HUDEP-2 (cell line): ENCODE measurements at regions not wholly inside any gene's neighbourhood (a gene's known extent, or its start where the extent isn't known, plus 50 kb on each side); places are given as distances from the start of the nearest gene placed in this dataset.

Source experiments
- DNase-seq, 76 experiments: peaks; one replicate each; lab custom pipeline; 2025; ENCODE audit not compliant: unreplicated experiment in 76 of 76; lab: John Stamatoyannopoulos, UW

GRCh38 chr6:126803769-126804168 is 314.7 kb upstream of the RSPO3 start:
- no peak for DNase-seq

- peak in 32 of 76 experiments; percentile 2 to 67 (median 33) for DNase-seq
Observed at GRCh38 chr6:126804332-126805064, 314.0 kb upstream of the RSPO3 start.

- no peak for DNase-seq
Observed at GRCh38 chr6:126805861-126806260, 312.6 kb upstream of the RSPO3 start.

- no peak for DNase-seq
Observed at GRCh38 chr6:126807876-126808275, 310.6 kb upstream of the RSPO3 start.

DNA sequence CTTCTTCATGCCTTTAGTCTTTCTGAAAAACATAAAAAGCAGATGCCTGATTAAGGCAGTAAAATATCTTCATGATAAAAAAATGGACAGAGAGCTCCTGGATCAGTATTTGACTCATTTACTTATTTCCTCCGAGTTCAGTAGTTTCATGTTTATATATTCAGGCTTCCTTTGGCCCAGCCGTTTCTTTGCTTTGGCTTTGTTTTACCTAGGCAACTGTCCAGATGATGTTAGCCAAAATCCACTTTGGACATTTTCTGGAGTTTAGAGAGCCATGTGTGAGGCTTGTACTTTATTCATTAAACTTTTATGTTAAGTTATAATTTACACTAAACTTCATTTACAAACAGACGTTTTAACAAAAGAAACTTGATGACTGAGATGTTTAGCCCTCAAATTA is 307.1 kb upstream of the RSPO3 start:
- no peak for DNase-seq

DNA sequence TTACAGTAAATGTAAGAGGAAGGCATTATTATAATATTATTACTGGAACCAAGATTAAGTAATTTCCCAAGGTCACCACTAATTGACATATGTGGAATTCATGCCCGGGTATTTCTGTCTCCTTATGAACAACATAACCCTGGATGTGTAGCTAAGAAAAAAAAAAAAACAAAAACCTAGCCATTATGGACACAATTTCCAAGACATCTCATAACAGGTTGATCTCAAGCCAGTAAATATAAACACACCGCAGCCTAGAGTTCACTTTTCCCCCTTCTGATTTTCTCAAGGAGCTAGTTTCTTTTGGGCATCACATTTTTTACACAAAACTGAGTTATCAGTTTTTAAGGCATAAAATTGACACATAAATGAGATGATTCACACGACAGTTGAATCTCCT is 306.5 kb upstream of the RSPO3 start:
- DNase-seq, result no peak

- no peak for DNase-seq
Observed at GRCh38 chr6:126812651-126813050, 305.8 kb upstream of the RSPO3 start.

DNA sequence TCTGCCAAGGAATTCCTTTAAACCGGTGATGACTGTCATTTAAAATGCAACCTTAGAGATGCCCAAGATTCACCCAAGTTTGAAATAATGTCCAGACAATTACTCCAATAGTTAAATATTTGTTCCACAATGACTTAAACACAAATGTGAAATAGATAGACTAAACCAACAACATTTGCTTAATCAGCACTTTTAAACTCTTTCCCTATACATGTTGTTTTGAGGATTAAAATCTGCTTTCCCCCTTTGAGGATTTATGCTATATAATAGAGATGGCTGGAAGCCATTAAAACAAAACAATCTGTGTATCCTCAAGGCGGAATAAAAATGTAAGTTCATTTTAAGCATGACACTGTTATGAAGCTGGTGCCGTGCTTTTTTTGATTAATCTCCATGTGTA is 297.8 kb upstream of the RSPO3 start:
- DNase-seq, result no peak

- no peak for DNase-seq
Observed at GRCh38 chr6:126821706-126822105, 296.8 kb upstream of the RSPO3 start.

DNA sequence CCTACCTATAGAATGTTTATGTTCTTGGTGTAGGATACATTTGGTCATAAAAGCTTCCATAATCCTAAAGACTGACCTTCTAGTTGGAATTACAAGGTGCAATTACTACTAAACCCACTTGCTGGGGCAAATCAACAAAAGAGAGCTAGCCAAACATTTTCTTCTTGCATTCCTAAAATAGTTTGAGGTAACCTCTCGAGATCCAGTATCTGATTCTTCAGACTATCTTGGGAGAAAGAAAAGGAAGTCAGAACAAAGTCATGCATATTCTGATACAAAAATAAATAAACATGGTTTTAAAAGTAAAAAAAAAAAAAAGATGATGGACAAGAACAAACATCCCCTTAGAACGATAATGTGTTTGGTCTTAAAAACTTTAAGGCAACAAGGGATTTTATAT is 294.2 kb upstream of the RSPO3 start:
- no peak for DNase-seq

- DNase-seq, result no peak
Observed at GRCh38 chr6:126824815-126825214, 293.7 kb upstream of the RSPO3 start.

DNA sequence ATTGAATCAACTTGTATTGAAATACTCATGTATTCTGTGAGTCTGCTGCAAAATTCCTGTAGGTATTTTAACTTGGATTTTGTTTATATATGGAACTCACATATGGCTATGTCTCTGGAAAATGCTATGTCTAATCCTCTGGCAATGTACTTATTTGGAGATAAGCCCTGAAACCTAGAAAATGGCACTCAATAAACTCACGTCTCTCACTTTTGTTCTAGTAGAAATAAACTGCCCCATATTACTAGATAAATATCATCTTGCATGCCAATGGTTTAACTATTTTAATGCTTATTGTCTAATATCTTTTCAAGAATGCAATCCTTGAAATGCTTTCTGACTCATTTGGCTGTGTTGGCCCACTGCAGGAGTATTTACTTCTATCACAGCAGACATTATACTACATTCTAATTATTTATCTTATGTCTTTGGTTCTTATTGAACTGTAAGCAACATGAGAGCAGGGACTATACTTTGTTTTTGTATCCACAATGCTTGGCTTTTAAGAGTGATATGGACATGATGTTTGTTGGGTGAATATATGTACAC is 292.2 kb upstream of the RSPO3 start:
- DNase-seq, result no peak

DNA sequence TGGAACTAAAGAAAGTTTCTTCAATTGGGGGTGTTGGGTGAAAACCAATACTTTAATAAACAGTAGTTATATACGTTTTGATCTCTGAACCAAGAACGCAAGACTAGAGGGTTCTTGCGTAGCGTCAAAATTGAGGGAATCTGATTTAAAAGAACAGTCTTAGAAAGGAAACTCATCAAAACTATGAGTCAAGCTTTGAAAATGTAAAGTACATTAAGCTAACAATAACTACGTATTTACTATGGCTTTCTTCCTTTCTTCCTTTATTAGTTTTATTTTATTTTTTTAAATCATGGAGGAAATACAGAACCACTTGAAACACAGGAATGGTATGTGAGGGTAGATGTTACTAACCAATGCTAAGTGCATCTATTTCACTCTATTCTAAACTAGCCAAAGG is 287.0 kb upstream of the RSPO3 start:
- no peak for DNase-seq

- no peak for DNase-seq
Observed at GRCh38 chr6:126842769-126843168, 275.7 kb upstream of the RSPO3 start.

DNA sequence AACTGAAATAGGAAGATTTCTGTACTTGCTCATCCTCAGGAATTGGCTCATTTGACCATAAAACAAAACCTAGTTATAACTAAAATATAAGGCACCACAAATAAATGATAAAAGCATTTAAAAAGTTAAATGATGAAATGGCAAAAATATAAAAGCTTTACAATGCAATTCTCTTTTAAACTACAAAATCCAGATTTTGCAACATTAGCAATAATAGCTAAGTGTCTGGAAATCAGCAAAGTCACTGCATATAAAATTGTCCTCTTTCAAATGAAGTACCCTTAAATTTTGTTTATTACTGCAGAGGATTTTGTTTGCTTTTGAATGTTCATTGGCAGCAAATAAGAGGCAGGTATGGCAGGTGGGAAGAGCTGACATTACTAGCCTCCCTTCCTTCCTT is 270.4 kb upstream of the RSPO3 start:
- DNase-seq, result no peak

GRCh38 chr6:126867641-126868040 is 250.8 kb upstream of the RSPO3 start:
- DNase-seq, result no peak

DNA sequence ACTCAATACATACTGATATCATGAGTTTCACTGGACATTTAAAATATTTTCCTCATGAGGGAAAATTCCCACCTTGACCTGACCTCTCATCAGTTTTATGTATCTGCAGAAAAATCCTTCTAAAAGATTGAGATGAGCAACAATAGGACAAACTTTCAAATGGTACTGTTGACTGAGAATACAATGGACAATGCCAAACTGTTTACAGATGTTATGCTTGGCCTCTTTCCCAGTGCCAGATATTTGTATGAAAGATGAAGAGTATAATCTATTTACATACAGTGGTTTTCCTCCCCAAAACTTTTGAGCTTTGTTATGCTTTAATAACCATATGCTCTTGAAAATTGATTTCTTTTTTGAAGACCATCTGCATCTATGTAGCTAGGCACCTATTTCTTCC is 245.1 kb upstream of the RSPO3 start:
- no peak for DNase-seq

GRCh38 chr6:126873791-126874190 is 244.7 kb upstream of the RSPO3 start:
- DNase-seq, result no peak

- no peak for DNase-seq
Observed at GRCh38 chr6:126876446-126876845, 242.0 kb upstream of the RSPO3 start.

DNA sequence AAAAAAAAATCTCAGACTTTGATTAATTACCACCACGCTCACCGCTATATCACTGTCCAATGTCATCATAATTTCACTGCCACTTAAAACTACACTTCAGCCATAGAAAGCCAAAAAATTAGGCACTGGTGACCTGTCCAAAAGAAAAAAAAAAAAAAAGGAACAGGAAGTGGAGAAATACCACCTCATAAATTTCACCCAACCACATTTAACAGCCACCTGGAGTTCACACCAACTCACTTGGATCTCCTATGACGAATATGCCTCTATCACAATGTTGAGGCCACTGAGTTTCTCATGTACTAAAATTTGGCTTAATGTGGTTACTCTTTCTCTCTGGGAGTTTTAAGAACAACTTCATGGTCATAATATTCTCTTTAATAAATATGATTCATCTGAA is 237.5 kb upstream of the RSPO3 start:
- no peak for DNase-seq

DNA sequence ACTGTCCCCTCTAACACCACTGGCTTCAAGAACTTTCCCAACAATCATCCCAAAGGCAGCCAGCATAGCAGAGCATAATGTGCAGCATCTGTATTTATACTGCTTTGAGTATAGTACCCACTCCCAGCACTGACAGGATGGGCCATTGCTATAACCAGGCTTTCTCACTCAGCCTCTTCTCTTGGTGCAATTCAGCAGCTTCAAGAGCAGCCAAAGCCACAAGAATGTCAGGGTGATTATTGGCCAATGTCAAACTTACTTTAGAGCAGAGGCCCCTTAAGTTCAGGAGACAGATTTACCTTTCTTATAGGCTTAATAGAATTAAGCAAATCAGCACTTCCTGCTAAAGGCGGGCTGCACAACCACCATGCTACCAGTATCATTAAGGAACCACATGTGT is 232.4 kb upstream of the RSPO3 start:
- DNase-seq, result no peak
